IMR-90 (cell line): ENCODE measurements at regions not wholly inside any gene's neighbourhood (a gene's known extent, or its start where the extent isn't known, plus 50 kb on each side); places are given as distances from the start of the nearest gene placed in this dataset.

Experiments used
- ATAC-seq: fragments of 200-7000 bp; cut with Tn5 transposase; 2 replicates; pipeline ENCODE4 v1.9.1; 2020; ENCODE audit warnings: low read depth, mild to moderate bottlenecking, moderate library complexity
- BruUV-seq: library from RNA; stranded (reverse); fragments of 400-500 nt; replicated peaks from 2 replicates; lab custom pipeline; 2021; lab: Mats Ljungman, UMichigan
- CTCF ChIA-PET: fragments of 300-600 bp; formaldehyde crosslinking; extraction: SDS; loops from one replicate; lab custom pipeline; 2021; ENCODE audit warnings: antibody characterized with exemption; lab: Yijun Ruan, JAX
- POLR2A ChIA-PET: fragments of 300-600 bp; sonication (Branson Sonifier 250); formaldehyde crosslinking; loops from one replicate; lab custom pipeline; 2022; ENCODE audit warnings: antibody characterized with exemption; ENCODE audit not compliant: unreplicated experiment; lab: Charles Lee
- DNase-seq: peaks from one replicate; pipeline ENCODE4 v3.0.0; 2013
- H2AFZ ChIP-seq: replicated peaks from 2 replicates; pipeline ENCODE3; 2013; ENCODE audit warnings: low read length, mild to moderate bottlenecking; ENCODE audit not compliant: poor library complexity
- H2AK5ac ChIP-seq: 2 replicates; pipeline ENCODE4 v1.6.1; 2013; ENCODE audit warnings: low read depth, low read length, inconsistent platforms
- H2AK9ac ChIP-seq: replicated peaks from 2 replicates; pipeline ENCODE3; 2013; ENCODE audit warnings: mild to moderate bottlenecking, low read depth, low read length, moderate library complexity; ENCODE audit not compliant: poor library complexity
- H2BK120ac ChIP-seq: 2 replicates; pipeline ENCODE4 v1.6.1; 2013; ENCODE audit warnings: low read depth, low read length, inconsistent platforms
- H2BK15ac ChIP-seq: 3 replicates; pipeline ENCODE4 v1.6.1; 2013; ENCODE audit warnings: low read depth, low read length, inconsistent platforms
- H2BK20ac ChIP-seq: 2 replicates; pipeline ENCODE4 v1.6.1; 2013; ENCODE audit warnings: low read depth, mild to moderate bottlenecking, inconsistent platforms, low read length, moderate library complexity
- H2BK5ac ChIP-seq: 2 replicates; pipeline ENCODE4 v1.6.1; 2013; ENCODE audit warnings: mild to moderate bottlenecking, low read depth, low read length, inconsistent platforms; ENCODE audit not compliant: poor library complexity, severe bottlenecking
- H3K14ac ChIP-seq: replicated peaks from 2 replicates; pipeline ENCODE4 v1.6.1; 2013; ENCODE audit warnings: low read depth, low read length, inconsistent platforms
- H3K18ac ChIP-seq: 2 replicates; pipeline ENCODE4 v1.6.1; 2013; ENCODE audit warnings: low read depth, low read length, control low read depth
- H3K23ac ChIP-seq: 2 replicates; pipeline ENCODE4 v1.6.1; 2013; ENCODE audit warnings: low read depth, low read length, inconsistent platforms
- H3K27ac ChIP-seq: 2 replicates; pipeline ENCODE4 v1.5.1; 2013; ENCODE audit warnings: mild to moderate bottlenecking, control low read depth, low read length; ENCODE audit not compliant: insufficient read depth
- H3K27me3 ChIP-seq: 2 replicates; pipeline ENCODE4 v1.6.1; 2013; ENCODE audit warnings: low read length; ENCODE audit not compliant: control insufficient read depth, insufficient read depth
- H3K36me3 ChIP-seq: 2 replicates; pipeline ENCODE4 v1.6.1; 2013; ENCODE audit warnings: low read length, mixed read lengths; ENCODE audit not compliant: control insufficient read depth, insufficient read depth
- H3K4ac ChIP-seq: 2 replicates; pipeline ENCODE4 v1.6.1; 2013; ENCODE audit warnings: low read depth, low read length, inconsistent platforms
- H3K4me1 ChIP-seq: 2 replicates; pipeline ENCODE4 v1.6.1; 2013; ENCODE audit warnings: low read length, mixed read lengths; ENCODE audit not compliant: control insufficient read depth, insufficient read depth
- H3K4me2 ChIP-seq: 2 replicates; pipeline ENCODE4 v1.6.1; 2013; ENCODE audit warnings: low read depth, mild to moderate bottlenecking, control low read depth, low read length, moderate library complexity
- H3K4me3 ChIP-seq: 2 replicates; pipeline ENCODE4 v1.5.1; 2013; ENCODE audit warnings: low read depth, mild to moderate bottlenecking, control low read depth, low read length, moderate library complexity; ENCODE audit not compliant: insufficient read depth
- H3K56ac ChIP-seq: 2 replicates; pipeline ENCODE4 v1.6.1; 2013; ENCODE audit warnings: low read length, inconsistent platforms; ENCODE audit not compliant: insufficient read depth; ENCODE audit errors: extremely low read depth
- H3K79me1 ChIP-seq, 2 experiments: 2 replicates each; pipeline ENCODE4 v1.6.1; 2013; ENCODE audit warnings: low read length in 2 of 2, inconsistent platforms in 1 of 2, low read depth in 1 of 2
- H3K9ac ChIP-seq: 2 replicates; pipeline ENCODE4 v1.6.1; 2013; ENCODE audit warnings: low read depth, low read length, control low read depth
- H3K9me1 ChIP-seq: 2 replicates; pipeline ENCODE4 v1.6.1; 2013; ENCODE audit warnings: low read length, inconsistent platforms; ENCODE audit not compliant: insufficient read depth
- H3K9me3 ChIP-seq: 2 replicates; pipeline ENCODE4 v1.6.1; 2013; ENCODE audit warnings: low read length; ENCODE audit not compliant: control insufficient read depth, insufficient read depth
- H4K20me1 ChIP-seq: 2 replicates; pipeline ENCODE4 v1.6.1; 2013; ENCODE audit warnings: low read length, inconsistent platforms; ENCODE audit not compliant: insufficient read depth
- H4K5ac ChIP-seq: 2 replicates; pipeline ENCODE4 v1.6.1; 2013; ENCODE audit warnings: mild to moderate bottlenecking, low read depth, low read length, control low read depth
- H4K8ac ChIP-seq, 2 experiments: 2 replicates each; pipeline ENCODE4 v1.6.1; 2013; ENCODE audit warnings: low read depth in 2 of 2, low read length in 2 of 2, control low read depth in 1 of 2, inconsistent platforms in 1 of 2
- H4K91ac ChIP-seq: 2 replicates; pipeline ENCODE4 v1.6.1; 2013; ENCODE audit warnings: low read depth, low read length, inconsistent platforms; ENCODE audit not compliant: insufficient read depth
- BHLHE40 ChIP-seq: fragments of 150-350 bp; IDR thresholded peaks from 2 replicates; pipeline ENCODE4 v1.6.1; 2016; ENCODE audit warnings: mild to moderate bottlenecking, low read depth, low read length
- CEBPB ChIP-seq: IDR thresholded peaks from 2 replicates; pipeline ENCODE4 v1.6.1; 2012; ENCODE audit warnings: low read depth, low read length, improper control_type of control experiment
- CHD1 ChIP-seq: IDR thresholded peaks from 2 replicates; pipeline ENCODE4 v1.6.1; 2012; ENCODE audit warnings: low read depth, low read length, improper control_type of control experiment
- CTCF ChIP-seq: conservative IDR thresholded peaks from 2 replicates; pipeline ENCODE4 v1.5.1; 2012; ENCODE audit warnings: mild to moderate bottlenecking, low read depth, low read length, improper control_type of control experiment
- ELK1 ChIP-seq: fragments of 150-350 bp; IDR thresholded peaks from 2 replicates; pipeline ENCODE4 v1.6.1; 2016; ENCODE audit warnings: low read depth, mild to moderate bottlenecking, low read length, moderate library complexity, borderline replicate concordance
- FOS ChIP-seq: fragments of 150-350 bp; IDR thresholded peaks from 2 replicates; pipeline ENCODE4 v1.6.1; 2016; ENCODE audit warnings: low read depth, low read length
- MAFK ChIP-seq: IDR thresholded peaks from 2 replicates; pipeline ENCODE4 v1.6.1; 2012; ENCODE audit warnings: low read depth, low read length, improper control_type of control experiment
- MAZ ChIP-seq: IDR thresholded peaks from 2 replicates; pipeline ENCODE4 v1.6.1; 2012; ENCODE audit warnings: low read depth, mild to moderate bottlenecking, low read length, improper control_type of control experiment, moderate library complexity, borderline replicate concordance
- MXI1 ChIP-seq: IDR thresholded peaks from 2 replicates; pipeline ENCODE4 v1.6.1; 2012; ENCODE audit warnings: low read depth, mild to moderate bottlenecking, low read length, moderate library complexity, borderline replicate concordance
- NFE2L2 ChIP-seq: fragments of 150-350 bp; IDR thresholded peaks from 2 replicates; pipeline ENCODE4 v1.6.1; 2016; ENCODE audit warnings: low read depth, mild to moderate bottlenecking, low read length
- RAD21 ChIP-seq: IDR thresholded peaks from 2 replicates; pipeline ENCODE4 v1.6.1; 2012; ENCODE audit warnings: low read length, improper control_type of control experiment
- RCOR1 ChIP-seq: IDR thresholded peaks from 2 replicates; pipeline ENCODE4 v1.6.1; 2012; ENCODE audit warnings: mild to moderate bottlenecking, low read length, improper control_type of control experiment; ENCODE audit not compliant: insufficient replicate concordance
- RFX5 ChIP-seq: IDR thresholded peaks from 2 replicates; pipeline ENCODE4 v1.8.0; 2012; ENCODE audit warnings: low read depth, mild to moderate bottlenecking, low read length, moderate library complexity
- SMC3 ChIP-seq: fragments of 150-350 bp; IDR thresholded peaks from 2 replicates; pipeline ENCODE4 v1.6.1; 2016; ENCODE audit warnings: low read depth, mild to moderate bottlenecking, antibody characterized with exemption, low read length, moderate library complexity
- USF2 ChIP-seq: fragments of 150-350 bp; IDR thresholded peaks from 2 replicates; pipeline ENCODE4 v1.6.1; 2017; ENCODE audit warnings: mild to moderate bottlenecking, antibody characterized with exemption, low read length, low read depth
- WGBS, 2 experiments: methylation state at CpG; one replicate each; pipeline versions ENCODE4 v1.1.5 to v1.1.7; 2013; ENCODE audit warnings: missing lambda C conversion rate in 2 of 2; ENCODE audit not compliant: insufficient read length in 1 of 2; ENCODE audit errors: extremely low coverage in 2 of 2; 5-methylcytosine and 5-hydroxymethylcytosine counted together
- dilution Hi-C: fragments of 300-500 bp; cut with HindIII; formaldehyde crosslinking; loops from one replicate; pipeline ENCODE4 v1.14.3; 2018; ENCODE audit warnings: low sequenced_read_pairs; ENCODE audit not compliant: unreplicated experiment
- in situ Hi-C: fragments of 300-500 bp; cut with MboI; formaldehyde crosslinking; loops from 3 replicates; pipeline ENCODE4 v1.14.3; 2019; ENCODE audit warnings: low sequenced_read_pairs, inconsistent platforms, mixed read lengths
- intact Hi-C: fragments of 100-400 bp; cut with micrococcal nuclease; formaldehyde crosslinking; loops from 2 replicates; pipeline ENCODE4 v1.10.0; 2022

GRCh38 chr10:123297175-123297574, 143.0 kb downstream of the BUB3 start:
- Histone ChIP-seq H3K27ac (no peak overlapping the region), H4K91ac (no peak overlapping the region), H3K9me1 (no peaks in the 10 kb centered on the region), H3K79me1 (no peaks in the 10 kb centered on the region), H3K23ac (no peak overlapping the region), H3K56ac (no peak overlapping the region), H3K4me1 (no peaks in the 10 kb centered on the region), H3K4ac (no peak overlapping the region), H2AFZ (no peak overlapping the region), H3K9ac (no peak overlapping the region), H2AK5ac (no peak overlapping the region), H4K20me1 (no peaks in the 10 kb centered on the region), H4K5ac (no peak overlapping the region), H2BK20ac (no peak overlapping the region), H3K18ac (no peak overlapping the region), H2BK5ac (no peak overlapping the region), H2AK9ac (no peak overlapping the region), H3K9me3 (peaks cover 18% of the 10 kb centered on the region), H2BK15ac (no peak overlapping the region), H4K8ac (no peak overlapping the region), H2BK120ac (no peak overlapping the region), H3K4me2 (no peak overlapping the region), H3K4me3 (no peak overlapping the region), H3K14ac (no peak overlapping the region), H3K27me3 (no peaks in the 10 kb centered on the region), H3K36me3 (no peaks in the 10 kb centered on the region)
- ATAC-seq (no peak), DNase-seq (no peak)
- intact Hi-C loops (no loop called here), in situ Hi-C loops (no loop called here), dilution Hi-C loops (no loop called here)
- ChIA-PET CTCF (no interaction called here), POLR2A (no interaction called here)
- 40% methylated on average over 1 of the region's 3 CpGs; no CpG with 5 or more reads in 1 of the 2 experiments for WGBS, 2 experiments
- no TSS peak for BruUV-seq
- no peak for TF ChIP-seq ELK1
- TF ChIP-seq FOS = no peak
- no peak for TF ChIP-seq RFX5
- TF ChIP-seq CEBPB = no peak
- TF ChIP-seq RAD21 = no peak
- no peak for TF ChIP-seq USF2
- no peak for TF ChIP-seq MAFK
- no peak for TF ChIP-seq MXI1
- TF ChIP-seq NFE2L2 = no peak
- no peak for TF ChIP-seq SMC3
- TF ChIP-seq MAZ = no peak
- TF ChIP-seq RCOR1 = no peak
- TF ChIP-seq CTCF = no peak
- no peak for TF ChIP-seq BHLHE40
- TF ChIP-seq CHD1 = no peak
